ENCODE measurements at regions not wholly inside any gene's neighbourhood (a gene's known extent, or its start where the extent isn't known, plus 50 kb on each side); places are given as distances from the start of the nearest gene placed in this dataset.
A peak's percentile ranks its signal among the peaks of the same experiment; 100 is the strongest.

DNA sequence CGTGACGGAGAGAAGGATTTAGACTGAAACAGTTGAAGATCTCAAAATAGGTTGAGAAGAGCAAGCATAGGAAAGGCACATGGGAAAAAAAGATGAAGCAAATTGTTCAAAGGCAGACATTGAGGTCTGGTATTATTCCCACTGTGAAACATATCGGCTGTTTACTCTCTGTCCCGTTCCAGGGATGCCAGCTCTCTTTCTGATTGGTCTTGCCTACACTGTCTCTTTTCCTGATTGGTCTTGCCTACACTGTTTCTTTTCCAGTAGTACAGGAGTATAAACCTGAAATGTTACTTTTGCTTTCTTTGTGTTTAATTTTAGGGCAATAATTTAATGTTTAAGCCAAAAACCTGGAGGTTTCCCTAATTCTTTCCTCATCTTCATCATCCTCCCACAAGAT lies 226.5 kb upstream of the MCHR2 start:
- FAIRE-seq (no peak), DNase-seq (no peak)
- no peaks in the 10 kb centered on the region for H3K27me3 ChIP-seq (ENCODE audit: control insufficient read depth, insufficient read depth, low read length)
- TF ChIP-seq, protein P1, sequence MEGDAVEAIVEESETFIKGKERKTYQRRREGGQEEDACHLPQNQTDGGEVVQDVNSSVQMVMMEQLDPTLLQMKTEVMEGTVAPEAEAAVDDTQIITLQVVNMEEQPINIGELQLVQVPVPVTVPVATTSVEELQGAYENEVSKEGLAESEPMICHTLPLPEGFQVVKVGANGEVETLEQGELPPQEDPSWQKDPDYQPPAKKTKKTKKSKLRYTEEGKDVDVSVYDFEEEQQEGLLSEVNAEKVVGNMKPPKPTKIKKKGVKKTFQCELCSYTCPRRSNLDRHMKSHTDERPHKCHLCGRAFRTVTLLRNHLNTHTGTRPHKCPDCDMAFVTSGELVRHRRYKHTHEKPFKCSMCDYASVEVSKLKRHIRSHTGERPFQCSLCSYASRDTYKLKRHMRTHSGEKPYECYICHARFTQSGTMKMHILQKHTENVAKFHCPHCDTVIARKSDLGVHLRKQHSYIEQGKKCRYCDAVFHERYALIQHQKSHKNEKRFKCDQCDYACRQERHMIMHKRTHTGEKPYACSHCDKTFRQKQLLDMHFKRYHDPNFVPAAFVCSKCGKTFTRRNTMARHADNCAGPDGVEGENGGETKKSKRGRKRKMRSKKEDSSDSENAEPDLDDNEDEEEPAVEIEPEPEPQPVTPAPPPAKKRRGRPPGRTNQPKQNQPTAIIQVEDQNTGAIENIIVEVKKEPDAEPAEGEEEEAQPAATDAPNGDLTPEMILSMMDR (IDR thresholded peaks at IDR 0.05; ENCODE audit: borderline replicate concordance, extremely low read depth, insufficient read depth) = no peak
- no peaks in the 10 kb centered on the region for H3K36me3 ChIP-seq (ENCODE audit: control insufficient read depth in 2 of 3, insufficient read depth in 3 of 3, low read length in 3 of 3)
- no peak overlapping the region for H3K27ac ChIP-seq (ENCODE audit: low read depth in 2 of 2, low read length in 2 of 2)
- H3K9ac ChIP-seq (ENCODE audit: low read length in 3 of 3) = no peak overlapping the region
- no peaks in the 10 kb centered on the region for H3K4me1 ChIP-seq (ENCODE audit: control insufficient read depth in 2 of 3, insufficient read depth in 2 of 3, low read depth in 1 of 3, low read length in 3 of 3)
- no peak overlapping the region for H3K4me3 ChIP-seq (ENCODE audit: low read length in 3 of 3)
- no peaks in the 10 kb centered on the region for H3K9me3 ChIP-seq (ENCODE audit: control insufficient read depth in 2 of 3, insufficient read depth in 1 of 3, low read length in 3 of 3)
- intact Hi-C loops (cut with DNase I) = no loop called here

DNA sequence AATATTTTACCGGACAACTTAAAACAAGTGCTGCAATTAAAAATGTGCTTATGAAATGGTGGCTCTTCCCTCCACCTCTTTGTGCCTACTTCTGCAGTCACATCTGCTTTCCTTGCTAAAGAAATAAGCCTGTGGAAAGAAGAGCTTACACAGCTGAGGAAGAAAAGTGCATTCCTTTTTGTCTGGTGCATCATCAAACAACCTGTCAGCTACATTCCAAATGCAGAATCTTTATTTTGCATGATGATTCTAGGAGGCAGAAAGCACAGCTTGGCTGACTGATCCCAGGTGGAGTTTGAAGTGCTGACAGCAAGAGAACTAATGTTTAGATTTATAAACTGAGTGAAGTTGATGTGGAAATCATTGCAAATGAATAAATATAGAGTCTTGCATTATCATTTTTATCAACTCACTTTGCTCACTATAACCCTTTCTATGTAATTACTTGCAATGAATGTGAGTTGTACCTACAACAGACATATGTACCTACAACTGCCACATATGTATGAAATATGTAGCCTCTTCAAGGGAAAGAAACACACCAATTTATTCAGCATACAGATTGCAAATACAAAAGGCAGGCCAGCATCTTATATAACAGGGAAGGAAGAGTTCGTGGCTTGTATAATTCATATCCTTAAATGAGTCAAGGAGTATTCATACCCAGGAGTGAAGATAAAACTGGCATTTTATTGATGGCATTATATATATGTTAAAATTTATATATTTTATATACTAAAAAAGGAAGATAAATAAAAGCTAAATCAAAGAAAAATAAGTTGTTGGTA lies 223.4 kb upstream of the MCHR2 start:
- no peaks in the 10 kb centered on the region for H3K27me3 ChIP-seq (ENCODE audit: control insufficient read depth, insufficient read depth, low read length)
- H3K36me3 ChIP-seq (ENCODE audit: control insufficient read depth in 2 of 3, insufficient read depth in 3 of 3, low read length in 3 of 3) = no peaks in the 10 kb centered on the region
- intact Hi-C loops (cut with DNase I) = no loop called here
- TF ChIP-seq, protein P1 (IDR thresholded peaks at IDR 0.05; ENCODE audit: borderline replicate concordance, extremely low read depth, insufficient read depth) = no peak
- H3K4me3 ChIP-seq (ENCODE audit: low read length in 3 of 3) = no peak overlapping the region
- H3K27ac ChIP-seq (ENCODE audit: low read depth in 2 of 2, low read length in 2 of 2) = no peak overlapping the region
- H3K4me1 ChIP-seq (ENCODE audit: control insufficient read depth in 2 of 3, insufficient read depth in 2 of 3, low read depth in 1 of 3, low read length in 3 of 3) = no peaks in the 10 kb centered on the region
- FAIRE-seq = no peak
- DNase-seq = no peak
- no peaks in the 10 kb centered on the region for H3K9me3 ChIP-seq (ENCODE audit: control insufficient read depth in 2 of 3, insufficient read depth in 1 of 3, low read length in 3 of 3)
- no peak overlapping the region for H3K9ac ChIP-seq (ENCODE audit: low read length in 3 of 3)

DNA sequence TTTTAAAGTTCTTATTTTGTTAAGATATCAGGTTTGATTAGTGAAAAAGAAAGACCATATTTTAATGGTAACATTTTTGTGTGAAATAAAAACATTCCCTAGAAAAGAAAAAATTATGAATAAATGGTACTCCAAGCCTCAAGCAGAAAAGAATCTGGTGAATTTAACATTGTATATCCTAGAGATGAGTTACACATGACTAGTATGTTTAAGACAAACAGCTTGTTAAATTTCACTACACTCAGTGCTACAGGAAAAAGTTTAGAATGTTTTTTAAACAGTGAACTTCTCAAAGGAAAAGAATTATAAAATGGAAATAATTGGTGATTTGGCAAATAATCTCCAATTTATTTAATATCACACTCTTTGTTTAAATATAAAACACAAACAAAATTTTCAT lies 222.7 kb upstream of the MCHR2 start:
- FAIRE-seq (peak; percentile 17), DNase-seq (no peak)
- Histone ChIP-seq H3K27ac (ENCODE audit: low read depth in 2 of 2, low read length in 2 of 2) (no peak overlapping the region), H3K4me3 (ENCODE audit: low read length in 3 of 3) (no peak overlapping the region), H3K9me3 (ENCODE audit: control insufficient read depth in 2 of 3, insufficient read depth in 1 of 3, low read length in 3 of 3) (no peaks in the 10 kb centered on the region), H3K9ac (ENCODE audit: low read length in 3 of 3) (no peak overlapping the region), H3K36me3 (ENCODE audit: control insufficient read depth in 2 of 3, insufficient read depth in 3 of 3, low read length in 3 of 3) (no peaks in the 10 kb centered on the region), H3K27me3 (ENCODE audit: control insufficient read depth, insufficient read depth, low read length) (no peaks in the 10 kb centered on the region), H3K4me1 (ENCODE audit: control insufficient read depth in 2 of 3, insufficient read depth in 2 of 3, low read depth in 1 of 3, low read length in 3 of 3) (no peaks in the 10 kb centered on the region)
- intact Hi-C loops (cut with DNase I) = no loop called here
- TF ChIP-seq, protein P1 (IDR thresholded peaks at IDR 0.05; ENCODE audit: borderline replicate concordance, extremely low read depth, insufficient read depth) = no peak

DNA sequence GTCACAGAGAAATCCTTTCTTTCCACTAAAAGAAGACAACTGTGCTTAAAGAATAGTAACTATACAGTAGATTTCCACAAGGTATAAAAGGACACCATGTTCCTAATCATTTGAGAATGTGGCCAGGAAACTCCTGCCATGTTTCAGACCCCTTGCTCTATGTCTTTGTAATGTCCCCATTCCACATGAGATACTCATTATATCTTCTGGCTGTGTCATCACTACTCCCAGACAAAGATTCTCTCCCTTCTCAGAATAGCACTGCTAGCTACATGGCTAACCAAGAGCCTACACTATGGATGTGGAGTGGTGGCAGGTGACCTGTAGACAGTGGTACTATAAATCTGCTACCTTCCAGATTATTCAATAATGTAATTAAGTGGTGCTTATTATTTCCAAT lies 218.1 kb upstream of the MCHR2 start:
- H3K27me3 ChIP-seq (ENCODE audit: control insufficient read depth, insufficient read depth, low read length) = no peaks in the 10 kb centered on the region
- H3K9me3 ChIP-seq (ENCODE audit: control insufficient read depth in 2 of 3, insufficient read depth in 1 of 3, low read length in 3 of 3) = no peaks in the 10 kb centered on the region
- intact Hi-C loops (cut with DNase I) = no loop called here
- TF ChIP-seq, protein P1 (IDR thresholded peaks at IDR 0.05; ENCODE audit: borderline replicate concordance, extremely low read depth, insufficient read depth) = no peak
- no peak overlapping the region for H3K9ac ChIP-seq (ENCODE audit: low read length in 3 of 3)
- FAIRE-seq (no peak), DNase-seq (no peak)
- H3K36me3 ChIP-seq (ENCODE audit: control insufficient read depth in 2 of 3, insufficient read depth in 3 of 3, low read length in 3 of 3) = no peaks in the 10 kb centered on the region
- H3K4me1 ChIP-seq (ENCODE audit: control insufficient read depth in 2 of 3, insufficient read depth in 2 of 3, low read depth in 1 of 3, low read length in 3 of 3) = no peaks in the 10 kb centered on the region
- no peak overlapping the region for H3K27ac ChIP-seq (ENCODE audit: low read depth in 2 of 2, low read length in 2 of 2)
- no peak overlapping the region for H3K4me3 ChIP-seq (ENCODE audit: low read length in 3 of 3)

All from kidney (tissue), 13 donors.